ENCODE measurements at regions not wholly inside any gene's neighbourhood (a gene's known extent, or its start where the extent isn't known, plus 50 kb on each side); places are given as distances from the start of the nearest gene placed in this dataset.

- Histone ChIP-seq H3K79me2 (ENCODE audit: insufficient read depth, low read length) (no peaks in the 10 kb centered on the region), H3K9me2 (replicated peaks; ENCODE audit: insufficient read depth, low read length) (no peaks in the 10 kb centered on the region), H3K36me3 (ENCODE audit: low read length) (no peaks in the 10 kb centered on the region), H3K4me3 (ENCODE audit: insufficient read depth, low read length, poor library complexity, severe bottlenecking) (no peak overlapping the region), H3K9me3 (ENCODE audit: insufficient read depth, low read length) (no peaks in the 10 kb centered on the region), H2AFZ (ENCODE audit: low read depth, low read length, severe bottlenecking) (no peak overlapping the region), H3K27ac (ENCODE audit: low read depth, low read length) (no peak overlapping the region), H3K27me3 (ENCODE audit: low read length) (no peaks in the 10 kb centered on the region), H3K4me2 (ENCODE audit: low read depth, low read length, poor library complexity, severe bottlenecking) (no peak overlapping the region), H3F3A (ENCODE audit: insufficient read depth) (no peaks in the 10 kb centered on the region), H3K9ac (ENCODE audit: low read length) (no peak overlapping the region), H4K20me1 (ENCODE audit: low read depth, low read length) (no peaks in the 10 kb centered on the region)
- TF ChIP-seq EZH2phosphoT487 (conservative IDR thresholded peaks at IDR 0.05; ENCODE audit: low read length) (no peak), CTCF (IDR thresholded peaks at IDR 0.05; ENCODE audit: insufficient read depth, low read length, poor library complexity, severe bottlenecking) (no peak)
Observed at GRCh38 chr1:192933744-192934143, 124.9 kb downstream of the RGS2 start.

GRCh38 chr1:192936313-192937018 is 122.7 kb downstream of the UCHL5 start:
- Histone ChIP-seq H2AFZ (ENCODE audit: low read depth, low read length, severe bottlenecking) (no peak overlapping the region), H3K36me3 (ENCODE audit: low read length) (no peaks in the 10 kb centered on the region), H3K27ac (ENCODE audit: low read depth, low read length) (no peak overlapping the region), H3F3A (ENCODE audit: insufficient read depth) (no peaks in the 10 kb centered on the region), H3K79me2 (ENCODE audit: insufficient read depth, low read length) (no peaks in the 10 kb centered on the region), H3K4me3 (ENCODE audit: insufficient read depth, low read length, poor library complexity, severe bottlenecking) (no peak overlapping the region), H3K9me2 (replicated peaks; ENCODE audit: insufficient read depth, low read length) (no peaks in the 10 kb centered on the region), H4K20me1 (ENCODE audit: low read depth, low read length) (no peaks in the 10 kb centered on the region), H3K9ac (ENCODE audit: low read length) (no peak overlapping the region), H3K27me3 (ENCODE audit: low read length) (no peaks in the 10 kb centered on the region), H3K4me2 (ENCODE audit: low read depth, low read length, poor library complexity, severe bottlenecking) (no peak overlapping the region), H3K9me3 (ENCODE audit: insufficient read depth, low read length) (no peaks in the 10 kb centered on the region)
- TF ChIP-seq CTCF (IDR thresholded peaks at IDR 0.05; ENCODE audit: insufficient read depth, low read length, poor library complexity, severe bottlenecking) = no peak
- no peak for TF ChIP-seq EZH2phosphoT487 (conservative IDR thresholded peaks at IDR 0.05; ENCODE audit: low read length)

GRCh38 chr1:192937128-192937527 is 122.0 kb downstream of the UCHL5 start:
- Histone ChIP-seq H3K9me2 (replicated peaks; ENCODE audit: insufficient read depth, low read length) (no peaks in the 10 kb centered on the region), H3K79me2 (ENCODE audit: insufficient read depth, low read length) (no peaks in the 10 kb centered on the region), H4K20me1 (ENCODE audit: low read depth, low read length) (no peaks in the 10 kb centered on the region), H3K9ac (ENCODE audit: low read length) (no peak overlapping the region), H3K4me3 (ENCODE audit: insufficient read depth, low read length, poor library complexity, severe bottlenecking) (no peak overlapping the region), H3K27me3 (ENCODE audit: low read length) (no peaks in the 10 kb centered on the region), H3K4me2 (ENCODE audit: low read depth, low read length, poor library complexity, severe bottlenecking) (no peak overlapping the region), H3K27ac (ENCODE audit: low read depth, low read length) (no peak overlapping the region), H2AFZ (ENCODE audit: low read depth, low read length, severe bottlenecking) (no peak overlapping the region), H3F3A (ENCODE audit: insufficient read depth) (no peaks in the 10 kb centered on the region), H3K9me3 (ENCODE audit: insufficient read depth, low read length) (no peaks in the 10 kb centered on the region), H3K36me3 (ENCODE audit: low read length) (no peaks in the 10 kb centered on the region)
- TF ChIP-seq CTCF (IDR thresholded peaks at IDR 0.05; ENCODE audit: insufficient read depth, low read length, poor library complexity, severe bottlenecking) (no peak), EZH2phosphoT487 (conservative IDR thresholded peaks at IDR 0.05; ENCODE audit: low read length) (no peak)
